HUDEP-2 (cell line): ENCODE measurements at regions not wholly inside any gene's neighbourhood (a gene's known extent, or its start where the extent isn't known, plus 50 kb on each side); places are given as distances from the start of the nearest gene placed in this dataset.

Experiments used
- DNase-seq, 76 experiments: peaks; one replicate each; lab custom pipeline; 2025; ENCODE audit not compliant: unreplicated experiment in 76 of 76; lab: John Stamatoyannopoulos, UW

- DNase-seq, result peak in 14 of 76 experiments; percentile 0 to 38 (median 4)
Observed at GRCh38 chr3:28726840-28727239, 378.2 kb upstream of the AZI2 start.

GRCh38 chr3:28727307-28727706, 378.7 kb upstream of the AZI2 start:
- DNase-seq, result no peak

- DNase-seq, result no peak
Observed at GRCh38 chr3:28738425-28738824, 389.8 kb upstream of the AZI2 start.

GRCh38 chr3:28739647-28740046, 391.0 kb upstream of the AZI2 start:
- no peak for DNase-seq

- no peak for DNase-seq
Observed at GRCh38 chr3:28743271-28743670, 394.6 kb upstream of the AZI2 start.

- no peak for DNase-seq
Observed at GRCh38 chr3:28743831-28744230, 395.2 kb upstream of the AZI2 start.

GRCh38 chr3:28745436-28745835, 396.8 kb upstream of the AZI2 start:
- no peak for DNase-seq

- no peak for DNase-seq
Observed at GRCh38 chr3:28745916-28746617, 397.4 kb upstream of the AZI2 start.

GRCh38 chr3:28746990-28747389, 398.4 kb upstream of the AZI2 start:
- no peak for DNase-seq

- DNase-seq, result no peak
Observed at GRCh38 chr3:28751864-28752263, 403.2 kb upstream of the AZI2 start.

- DNase-seq, result no peak
Observed at GRCh38 chr3:28752290-28752689, 403.7 kb upstream of the AZI2 start.

GRCh38 chr3:28756056-28756455, 407.4 kb upstream of the AZI2 start:
- DNase-seq, result no peak

GRCh38 chr3:28758115-28758514, 409.5 kb upstream of the AZI2 start:
- no peak for DNase-seq

- no peak for DNase-seq
Observed at GRCh38 chr3:28761375-28761774, 412.8 kb upstream of the AZI2 start.

GRCh38 chr3:28765194-28765593, 416.6 kb upstream of the AZI2 start:
- no peak for DNase-seq

GRCh38 chr3:28768439-28768838, 419.8 kb upstream of the AZI2 start:
- no peak for DNase-seq

GRCh38 chr3:28777806-28778475, 429.3 kb upstream of the AZI2 start:
- DNase-seq, result no peak

- no peak for DNase-seq
Observed at GRCh38 chr3:28780480-28780879, 431.9 kb upstream of the AZI2 start.

GRCh38 chr3:28781053-28781452, 432.4 kb upstream of the AZI2 start:
- DNase-seq, result no peak

- DNase-seq, result no peak
Observed at GRCh38 chr3:28786446-28786845, 437.8 kb upstream of the AZI2 start.

GRCh38 chr3:28788571-28788970, 439.9 kb upstream of the AZI2 start:
- no peak for DNase-seq

GRCh38 chr3:28791713-28792255, 443.2 kb upstream of the AZI2 start:
- no peak for DNase-seq
